ENCODE measurements at regions not wholly inside any gene's neighbourhood (a gene's known extent, or its start where the extent isn't known, plus 50 kb on each side); places are given as distances from the start of the nearest gene placed in this dataset.
A peak's percentile ranks its signal among the peaks of the same experiment; 100 is the strongest.

DNA sequence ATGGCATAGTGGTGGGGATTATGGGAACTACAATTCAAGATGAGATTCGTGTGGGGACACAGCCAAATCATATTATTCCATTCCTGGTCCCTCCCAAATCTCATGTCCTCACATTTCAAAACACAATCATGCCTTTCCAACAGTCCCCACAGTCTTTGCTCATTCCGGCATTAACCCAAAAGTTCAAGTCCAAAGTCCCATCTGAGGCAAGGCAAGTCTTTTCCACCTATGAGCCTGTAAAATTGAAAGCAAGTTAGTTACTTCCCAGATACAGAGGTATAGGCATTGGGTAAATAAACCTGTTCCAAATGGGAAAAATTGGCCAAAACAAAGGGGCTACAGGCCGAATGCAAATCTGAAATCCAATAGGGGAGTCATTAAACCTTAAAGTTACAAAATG is 1063.2 kb downstream of the CDH11 start:
- no peaks in the 10 kb centered on the region for H3K36me3 ChIP-seq
- TF ChIP-seq, protein P1, sequence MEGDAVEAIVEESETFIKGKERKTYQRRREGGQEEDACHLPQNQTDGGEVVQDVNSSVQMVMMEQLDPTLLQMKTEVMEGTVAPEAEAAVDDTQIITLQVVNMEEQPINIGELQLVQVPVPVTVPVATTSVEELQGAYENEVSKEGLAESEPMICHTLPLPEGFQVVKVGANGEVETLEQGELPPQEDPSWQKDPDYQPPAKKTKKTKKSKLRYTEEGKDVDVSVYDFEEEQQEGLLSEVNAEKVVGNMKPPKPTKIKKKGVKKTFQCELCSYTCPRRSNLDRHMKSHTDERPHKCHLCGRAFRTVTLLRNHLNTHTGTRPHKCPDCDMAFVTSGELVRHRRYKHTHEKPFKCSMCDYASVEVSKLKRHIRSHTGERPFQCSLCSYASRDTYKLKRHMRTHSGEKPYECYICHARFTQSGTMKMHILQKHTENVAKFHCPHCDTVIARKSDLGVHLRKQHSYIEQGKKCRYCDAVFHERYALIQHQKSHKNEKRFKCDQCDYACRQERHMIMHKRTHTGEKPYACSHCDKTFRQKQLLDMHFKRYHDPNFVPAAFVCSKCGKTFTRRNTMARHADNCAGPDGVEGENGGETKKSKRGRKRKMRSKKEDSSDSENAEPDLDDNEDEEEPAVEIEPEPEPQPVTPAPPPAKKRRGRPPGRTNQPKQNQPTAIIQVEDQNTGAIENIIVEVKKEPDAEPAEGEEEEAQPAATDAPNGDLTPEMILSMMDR (IDR thresholded peaks at IDR 0.05), result no peak
- TF ChIP-seq POLR2A (IDR thresholded peaks at IDR 0.05), result no peak
- H3K27ac ChIP-seq, result no peak overlapping the region
- intact Hi-C loops (cut with DNase I), result no loop called here
- no peaks in the 10 kb centered on the region for H3K9me3 ChIP-seq
- H3K4me1 ChIP-seq, result no peaks in the 10 kb centered on the region
- no peak for DNase-seq
- WGBS, 2 donors, result 83 to 84% methylated on average over 3 of the region's 3 CpGs
- no peaks in the 10 kb centered on the region for H3K27me3 ChIP-seq
- no peak overlapping the region for H3K4me3 ChIP-seq (replicated peaks in 1 of 3)

DNA sequence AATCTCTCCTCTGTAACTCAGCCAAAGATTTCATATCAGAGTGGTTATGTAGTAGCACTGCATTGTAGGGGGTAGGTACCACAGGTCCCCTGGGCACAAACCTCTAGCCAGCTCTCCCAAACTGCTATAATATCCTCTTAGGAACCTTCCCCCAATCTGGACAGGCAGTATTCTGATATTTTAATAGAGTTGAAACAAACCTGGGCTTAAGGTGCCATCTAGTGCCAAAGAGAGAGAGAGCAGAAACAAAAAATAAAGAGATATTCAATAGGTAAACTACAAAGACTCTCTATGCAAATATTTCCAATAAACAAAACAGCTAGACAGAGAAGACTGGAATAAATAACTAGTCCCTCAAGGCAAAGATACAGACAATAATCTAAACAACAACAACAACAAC is 1070.0 kb downstream of the CDH11 start:
- intact Hi-C loops (cut with DNase I), result loop anchor here (5.0 kb wide), 1 partner anchor 690 kb away; no protein-coding TSS in a partner anchor

DNA sequence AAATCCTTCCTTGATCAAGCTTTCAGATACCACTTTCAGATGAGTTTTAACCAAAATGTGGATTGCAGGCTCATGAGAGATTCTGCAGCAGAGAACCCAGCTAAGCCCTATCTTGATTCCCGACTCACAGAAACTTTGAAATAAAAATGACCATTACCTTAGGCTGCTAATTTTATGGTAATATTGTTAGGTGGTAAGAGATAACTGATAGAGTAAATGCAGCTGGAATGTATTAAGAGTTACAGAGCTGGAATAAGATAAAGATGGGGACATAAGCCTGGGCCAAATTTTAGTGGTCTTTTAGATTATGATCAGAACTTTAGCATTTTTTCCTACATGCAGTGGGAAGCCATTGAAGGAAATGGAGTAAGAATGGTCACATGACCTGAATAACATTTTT is 1074.0 kb downstream of the CDH11 start:
- no peak for DNase-seq
- no peaks in the 10 kb centered on the region for H3K36me3 ChIP-seq
- H3K4me1 ChIP-seq, result no peaks in the 10 kb centered on the region
- H3K27me3 ChIP-seq, result no peaks in the 10 kb centered on the region
- intact Hi-C loops (cut with DNase I), result no loop called here
- no peak for TF ChIP-seq POLR2A (IDR thresholded peaks at IDR 0.05)
- TF ChIP-seq, protein P1 (IDR thresholded peaks at IDR 0.05), result no peak
- H3K27ac ChIP-seq, result no peak overlapping the region
- WGBS, 2 donors, result 85 to 92% methylated on average over 1 of the region's 1 CpG
- no peak overlapping the region for H3K4me3 ChIP-seq (replicated peaks in 1 of 3)
- H3K9me3 ChIP-seq, result no peaks in the 10 kb centered on the region

More for the DNA sequence above, 1070.0 kb downstream of the CDH11 start:
- H3K4me1 ChIP-seq, result no peaks in the 10 kb centered on the region
- H3K4me3 ChIP-seq (replicated peaks in 1 of 3), result no peak overlapping the region
- TF ChIP-seq, protein P1 (IDR thresholded peaks at IDR 0.05), result peak in 5 of 6 experiments; percentile 9 to 74 (median 58)
- TF ChIP-seq POLR2A (IDR thresholded peaks at IDR 0.05), result no peak
- no peaks in the 10 kb centered on the region for H3K9me3 ChIP-seq
- peak in 1 of 2 donors; percentile 1 for DNase-seq
- no peaks in the 10 kb centered on the region for H3K36me3 ChIP-seq
- no peaks in the 10 kb centered on the region for H3K27me3 ChIP-seq
- no peak overlapping the region for H3K27ac ChIP-seq

DNA sequence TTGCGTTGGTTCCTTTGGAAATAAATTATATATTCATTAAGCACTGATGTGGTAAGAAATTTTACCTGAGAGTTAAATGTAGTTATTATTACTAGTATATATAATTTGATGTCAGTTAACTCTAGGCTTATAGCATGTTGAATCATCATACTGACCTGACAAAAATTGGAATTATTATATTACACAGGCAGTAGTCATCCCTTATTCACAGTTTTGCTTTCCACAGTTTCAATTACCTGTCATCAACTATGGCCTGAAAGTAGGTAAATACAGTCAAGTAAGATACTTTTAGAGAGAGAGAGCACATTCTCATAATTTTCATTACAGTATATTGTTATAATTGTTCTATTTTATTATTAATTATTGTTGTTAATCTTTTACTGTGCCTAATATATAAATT is 1074.7 kb downstream of the CDH11 start:
- TF ChIP-seq, protein P1 (IDR thresholded peaks at IDR 0.05), result no peak
- no peak for TF ChIP-seq POLR2A (IDR thresholded peaks at IDR 0.05)
- Histone ChIP-seq H3K27ac (no peak overlapping the region), H3K36me3 (no peaks in the 10 kb centered on the region), H3K9me3 (no peaks in the 10 kb centered on the region), H3K4me3 (replicated peaks in 1 of 3) (no peak overlapping the region), H3K27me3 (no peaks in the 10 kb centered on the region), H3K4me1 (no peaks in the 10 kb centered on the region)
- no peak for DNase-seq
- WGBS, 2 donors, result 97% methylated on average over 1 of the region's 1 CpG
- intact Hi-C loops (cut with DNase I), result no loop called here

DNA sequence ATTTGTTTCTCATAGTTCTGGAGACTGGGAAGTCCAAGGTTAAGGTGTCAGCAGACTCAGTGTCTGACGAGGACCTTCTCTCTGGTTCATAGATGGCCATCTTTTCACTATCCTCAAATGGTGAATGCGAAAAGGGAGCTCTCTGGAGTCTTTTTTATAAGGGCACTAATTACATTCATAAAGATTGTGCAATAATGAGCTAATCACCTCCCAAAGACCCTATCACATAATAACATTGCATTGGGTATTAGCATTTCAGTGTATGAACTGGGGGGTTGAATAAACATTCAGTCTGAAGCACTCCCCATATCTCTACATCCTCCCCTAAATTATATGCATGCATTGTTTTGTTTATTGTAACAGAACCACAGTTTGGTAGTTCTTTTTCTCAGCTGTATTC is 1086.5 kb downstream of the CDH11 start:
- no peaks in the 10 kb centered on the region for H3K9me3 ChIP-seq
- H3K27me3 ChIP-seq, result no peaks in the 10 kb centered on the region
- no peak overlapping the region for H3K4me3 ChIP-seq (replicated peaks in 1 of 3)
- 88 to 94% methylated on average over 2 of the region's 2 CpGs for WGBS, 2 donors
- TF ChIP-seq, protein P1 (IDR thresholded peaks at IDR 0.05), result no peak
- TF ChIP-seq POLR2A (IDR thresholded peaks at IDR 0.05), result no peak
- DNase-seq, result no peak
- H3K27ac ChIP-seq, result no peak overlapping the region
- no peaks in the 10 kb centered on the region for H3K4me1 ChIP-seq
- no peaks in the 10 kb centered on the region for H3K36me3 ChIP-seq
- intact Hi-C loops (cut with DNase I), result no loop called here

Data from thyroid gland (tissue), 4 donors.